ENCODE measurements at regions not wholly inside any gene's neighbourhood (a gene's known extent, or its start where the extent isn't known, plus 50 kb on each side); places are given as distances from the start of the nearest gene placed in this dataset.

DNA sequence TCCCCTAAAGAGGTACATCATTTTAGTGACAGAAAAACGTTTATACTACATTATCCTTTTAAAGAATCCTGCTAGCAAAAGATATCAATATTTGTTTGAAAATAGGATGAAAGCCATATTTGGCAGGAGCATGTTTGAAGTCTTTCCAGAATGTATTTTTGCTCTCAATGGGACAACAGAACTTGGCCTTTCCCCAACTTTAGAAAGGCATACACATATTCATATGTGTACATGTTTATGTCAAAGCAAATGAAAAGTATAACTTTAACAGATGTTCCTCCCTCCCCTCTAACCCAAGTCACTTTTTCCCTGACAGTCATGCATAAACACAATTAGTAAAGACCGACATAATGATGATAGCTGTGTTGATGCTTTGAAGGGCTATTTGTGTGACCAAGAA, 427.8 kb upstream of the CDH6 start:
- TF ChIP-seq, protein P1, sequence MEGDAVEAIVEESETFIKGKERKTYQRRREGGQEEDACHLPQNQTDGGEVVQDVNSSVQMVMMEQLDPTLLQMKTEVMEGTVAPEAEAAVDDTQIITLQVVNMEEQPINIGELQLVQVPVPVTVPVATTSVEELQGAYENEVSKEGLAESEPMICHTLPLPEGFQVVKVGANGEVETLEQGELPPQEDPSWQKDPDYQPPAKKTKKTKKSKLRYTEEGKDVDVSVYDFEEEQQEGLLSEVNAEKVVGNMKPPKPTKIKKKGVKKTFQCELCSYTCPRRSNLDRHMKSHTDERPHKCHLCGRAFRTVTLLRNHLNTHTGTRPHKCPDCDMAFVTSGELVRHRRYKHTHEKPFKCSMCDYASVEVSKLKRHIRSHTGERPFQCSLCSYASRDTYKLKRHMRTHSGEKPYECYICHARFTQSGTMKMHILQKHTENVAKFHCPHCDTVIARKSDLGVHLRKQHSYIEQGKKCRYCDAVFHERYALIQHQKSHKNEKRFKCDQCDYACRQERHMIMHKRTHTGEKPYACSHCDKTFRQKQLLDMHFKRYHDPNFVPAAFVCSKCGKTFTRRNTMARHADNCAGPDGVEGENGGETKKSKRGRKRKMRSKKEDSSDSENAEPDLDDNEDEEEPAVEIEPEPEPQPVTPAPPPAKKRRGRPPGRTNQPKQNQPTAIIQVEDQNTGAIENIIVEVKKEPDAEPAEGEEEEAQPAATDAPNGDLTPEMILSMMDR (conservative IDR thresholded peaks at IDR 0.05 in 1 of 2, IDR thresholded peaks at IDR 0.05 in 1 of 2; ENCODE audit: low read depth in 1 of 2, low read length in 2 of 2), result no peak
- TF ChIP-seq EZH2 (IDR thresholded peaks at IDR 0.05; ENCODE audit: low read length, missing control alignments), result no peak

All from fibroblast of lung (primary cell).